ENCODE measurements at regions not wholly inside any gene's neighbourhood (a gene's known extent, or its start where the extent isn't known, plus 50 kb on each side); places are given as distances from the start of the nearest gene placed in this dataset.
"Not testable (repeated sequence)": the region's sequence is repeated elsewhere in the genome, so short reads cannot be mapped to it uniquely, and the experiment has no call there.

DNA sequence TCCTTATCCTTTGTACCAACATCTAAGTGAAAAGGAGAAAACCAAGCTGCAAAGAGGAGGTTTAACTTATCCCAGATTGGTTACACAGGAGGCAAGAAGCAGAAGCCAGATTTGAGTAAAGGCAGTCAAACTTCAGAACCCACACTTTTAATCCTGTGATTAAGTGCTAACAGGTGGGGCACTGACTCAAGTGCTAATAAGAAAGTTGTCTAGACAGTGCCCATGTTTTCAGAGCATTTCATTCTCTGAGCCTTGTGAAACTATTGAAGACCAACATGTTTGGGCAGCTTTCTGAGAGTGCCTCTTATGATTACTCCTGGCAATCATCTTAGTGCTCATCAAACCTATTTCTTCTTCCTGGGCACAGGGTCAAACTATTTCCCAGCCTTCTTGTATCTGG, 380.8 kb downstream of the KCNRG start:
- DNase-seq, result no peak

DNA sequence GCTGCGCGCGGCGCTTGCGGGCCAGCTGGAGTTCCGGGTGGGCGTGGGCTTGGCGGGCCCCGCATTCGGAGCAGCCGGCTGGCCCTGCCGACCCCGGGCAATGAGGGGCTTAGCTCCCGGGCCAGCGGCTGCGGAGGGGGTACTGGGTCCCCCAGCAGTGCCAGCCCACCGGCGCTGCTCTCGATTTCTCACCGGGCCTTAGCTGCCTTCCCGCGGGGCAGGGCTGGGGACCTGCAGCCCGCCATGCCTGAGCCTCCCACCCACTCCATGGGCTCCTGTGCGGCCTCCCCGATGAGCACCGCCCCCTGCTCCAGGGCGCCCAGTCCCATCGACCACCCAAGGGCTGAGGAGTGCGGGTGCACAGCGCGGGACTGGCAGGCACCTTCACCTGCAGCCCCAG, 381.4 kb downstream of the KCNRG start:
- DNase-seq, result not testable (repeated sequence)

DNA sequence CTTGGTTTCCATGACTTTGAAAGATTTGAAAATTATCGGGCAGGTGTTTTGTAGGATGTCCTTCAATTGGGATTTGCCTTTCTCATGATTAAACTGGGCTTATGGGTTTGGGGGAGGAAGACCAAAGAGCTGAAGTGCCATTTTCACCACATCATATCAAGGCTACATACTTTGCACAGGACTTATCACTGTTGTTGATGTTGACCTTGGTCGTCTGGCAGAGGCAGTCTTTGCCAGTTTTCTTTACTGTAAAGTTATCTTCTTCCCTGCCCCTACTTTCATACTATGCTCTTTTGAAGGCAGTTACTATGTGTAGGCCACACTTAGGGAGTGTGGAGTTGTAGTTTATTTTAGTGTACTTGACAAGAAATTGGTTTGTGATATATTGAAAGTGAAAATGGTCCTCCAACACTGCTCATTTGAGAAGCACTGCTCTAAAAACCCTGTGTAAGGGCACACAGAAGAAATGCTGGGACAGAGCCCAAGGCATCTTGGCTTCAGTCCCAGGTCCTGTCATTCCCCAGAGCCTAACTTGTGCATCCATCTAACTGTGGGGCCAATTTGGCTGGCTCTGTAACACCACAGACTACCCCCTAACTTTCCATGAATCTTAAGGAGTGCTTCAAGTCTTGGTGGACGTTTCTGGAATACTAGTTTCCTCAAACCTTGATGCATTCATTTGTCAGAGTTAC, 384.9 kb downstream of the KCNRG start:
- DNase-seq, result no peak

DNA sequence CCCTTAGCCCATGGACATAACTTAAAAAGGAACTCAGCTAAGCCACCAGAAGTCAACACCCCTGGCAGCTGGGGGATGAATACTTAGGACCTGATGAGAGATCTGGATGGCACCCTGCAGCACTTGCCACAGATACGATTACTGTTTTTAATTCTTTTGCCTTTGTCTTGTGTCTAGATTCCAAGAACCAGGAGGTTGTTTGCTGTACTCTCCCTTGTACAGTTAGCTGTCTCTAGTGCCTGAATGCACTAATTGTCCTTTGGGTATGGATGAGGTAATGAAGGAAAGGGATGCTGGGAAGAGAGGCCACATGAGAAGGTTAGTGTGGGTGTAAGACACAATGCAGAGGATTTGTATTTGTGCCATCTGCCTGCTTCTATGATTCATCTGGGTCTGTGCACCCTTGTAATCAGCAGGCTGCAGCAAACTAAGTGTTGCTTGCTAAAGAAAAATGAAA, 385.8 kb downstream of the KCNRG start:
- no peak for DNase-seq

DNA sequence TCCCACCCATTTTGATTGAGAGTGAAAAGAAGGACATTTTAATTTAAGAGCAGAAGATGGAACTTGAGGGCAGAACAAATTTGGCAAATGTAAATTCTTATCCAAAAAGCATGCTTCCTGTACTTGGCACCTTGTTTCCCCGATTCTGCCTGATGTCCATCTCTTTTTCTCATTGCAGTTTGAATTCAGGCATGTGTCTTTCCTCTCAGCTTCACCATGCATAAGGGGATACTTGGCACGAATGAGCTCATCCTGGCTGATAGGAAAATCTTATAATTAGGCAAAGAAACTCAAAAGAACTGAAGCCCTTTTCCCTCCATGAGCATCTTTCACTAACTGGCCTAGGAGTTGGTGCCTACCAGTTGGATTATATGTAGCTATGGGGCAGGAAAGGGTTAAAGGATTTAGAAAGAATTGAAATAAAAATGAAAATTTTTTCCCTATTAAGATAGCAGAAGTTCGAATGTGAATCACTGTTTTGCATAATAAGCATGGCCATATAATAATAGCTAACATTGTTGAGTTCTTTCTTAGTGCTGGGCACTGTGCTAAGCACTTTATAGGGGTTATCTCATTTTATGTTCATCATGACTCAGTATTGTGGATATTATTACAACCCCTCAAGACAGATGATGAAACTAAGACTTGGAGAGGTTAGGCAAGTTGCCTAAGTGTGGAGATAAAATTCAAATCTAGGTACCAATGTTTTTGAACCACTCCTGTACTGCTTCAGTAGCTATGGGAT, 386.6 kb downstream of the KCNRG start:
- no peak for DNase-seq

DNA sequence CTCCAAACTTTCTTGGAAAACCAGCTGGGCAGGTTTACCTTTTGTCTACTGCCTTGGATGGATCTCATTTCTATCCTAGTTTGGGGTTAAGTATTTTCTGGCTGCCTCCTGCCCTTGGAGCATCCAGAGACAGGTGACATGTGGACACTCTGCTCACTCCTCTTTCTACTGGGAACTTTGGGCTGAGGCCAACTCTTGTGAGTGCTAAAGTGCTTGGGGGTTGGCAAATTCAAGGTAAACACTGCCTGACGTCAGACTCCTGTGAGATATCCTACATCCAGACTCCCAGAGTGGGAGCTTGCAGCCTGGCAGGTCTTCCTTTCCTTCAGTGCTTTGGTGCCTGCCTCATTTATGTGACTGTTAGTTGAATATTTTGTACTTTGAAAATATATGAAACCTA, 388.1 kb downstream of the KCNRG start:
- DNase-seq, result no peak

DNA sequence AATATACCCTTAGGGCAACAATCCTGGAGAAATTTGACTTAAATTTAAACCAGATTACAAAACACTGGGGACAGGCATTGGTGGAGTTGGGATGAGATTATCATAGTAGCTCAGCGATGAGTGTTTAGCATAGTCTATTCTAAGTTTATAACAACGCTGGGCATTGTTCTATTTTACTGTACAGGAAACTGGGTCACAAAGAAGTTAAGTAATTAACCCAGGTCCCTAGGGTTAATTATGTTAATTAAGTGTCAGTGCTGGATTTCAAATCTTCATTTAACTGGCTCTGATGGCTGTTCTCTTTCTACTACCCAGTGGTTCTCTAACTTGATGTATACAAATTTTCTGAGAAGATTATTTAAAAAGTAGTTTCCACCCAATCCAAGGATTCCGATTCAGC, 388.9 kb downstream of the KCNRG start:
- DNase-seq, result no peak

DNA sequence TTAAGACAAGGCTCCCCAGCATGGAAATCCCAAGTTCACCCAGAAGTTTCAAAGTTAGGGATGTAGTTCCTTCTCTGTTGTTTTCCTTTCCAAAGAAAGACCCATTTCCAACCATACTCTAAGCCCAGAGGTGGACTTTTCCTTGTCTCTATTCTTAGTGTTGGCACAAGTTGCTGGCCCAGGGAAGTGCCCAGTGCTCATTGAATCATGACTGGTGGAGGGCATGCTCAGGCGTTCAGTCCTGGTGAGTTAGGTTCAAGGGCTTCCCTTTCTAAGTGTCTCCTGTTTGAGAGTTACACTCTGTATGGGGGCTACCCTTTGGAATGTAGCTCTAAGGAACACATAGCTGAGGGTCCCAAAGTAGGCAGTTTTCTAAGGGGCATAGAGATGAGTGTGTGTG, 389.5 kb downstream of the KCNRG start:
- no peak for DNase-seq

DNA sequence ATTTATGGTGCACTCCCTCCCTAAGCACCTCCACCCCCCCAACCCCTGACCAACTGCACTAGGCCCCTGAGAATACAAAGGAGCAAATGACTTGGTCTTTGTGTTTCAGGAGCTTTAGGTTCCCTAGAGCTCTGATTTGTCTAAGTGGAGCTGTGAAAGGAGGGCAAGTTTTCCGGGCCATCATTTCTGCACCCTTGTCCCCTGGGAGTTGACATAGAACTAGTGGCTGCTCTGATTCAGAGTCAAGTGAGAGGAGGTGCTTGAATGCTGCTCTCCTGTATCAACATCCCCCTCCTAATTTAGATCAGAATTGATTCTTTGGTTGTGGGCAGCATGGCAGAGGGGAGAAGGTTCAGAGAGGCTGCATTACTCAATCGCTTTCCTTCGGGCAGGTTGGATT, 391.6 kb downstream of the KCNRG start:
- DNase-seq, result no peak

DNA sequence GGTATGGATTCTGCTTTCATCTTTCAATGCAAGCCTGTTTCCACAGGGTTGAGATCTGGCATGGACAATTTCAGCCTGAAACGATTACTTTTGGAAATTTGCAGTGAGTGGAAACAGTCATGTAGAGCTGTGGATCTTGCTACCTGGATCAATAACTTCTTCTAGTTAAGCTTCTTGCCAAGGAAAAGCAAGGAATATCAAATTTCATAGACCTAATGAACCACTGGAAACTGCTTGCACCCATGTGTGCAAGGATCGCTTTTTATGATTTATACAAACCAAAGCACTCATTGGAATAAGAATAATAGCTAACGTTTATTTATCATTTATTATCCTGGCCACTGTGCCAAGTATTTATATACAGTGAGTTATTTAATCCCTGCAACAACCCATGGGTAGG, 392.8 kb downstream of the KCNRG start:
- DNase-seq, result no peak

DNA sequence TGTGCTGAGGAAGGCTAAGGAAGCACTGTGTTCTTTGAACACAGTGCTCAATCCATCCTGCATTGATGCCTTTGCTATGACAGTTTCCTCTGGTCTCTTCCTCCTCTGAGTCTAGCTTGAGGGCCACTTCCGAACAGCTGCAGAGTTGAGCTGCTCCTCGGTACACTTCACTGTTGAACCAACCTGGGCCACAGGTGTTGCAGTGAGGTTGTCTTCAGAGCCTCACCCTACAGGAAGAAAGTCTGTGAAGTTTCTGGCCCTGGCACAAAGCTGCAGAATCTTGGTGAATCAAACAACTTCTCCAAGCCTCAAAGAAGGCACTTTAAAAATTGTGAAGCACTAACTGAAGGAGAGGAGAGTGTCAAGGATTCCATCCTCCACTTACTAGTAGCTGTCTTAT, 394.0 kb downstream of the KCNRG start:
- DNase-seq, result no peak

DNA sequence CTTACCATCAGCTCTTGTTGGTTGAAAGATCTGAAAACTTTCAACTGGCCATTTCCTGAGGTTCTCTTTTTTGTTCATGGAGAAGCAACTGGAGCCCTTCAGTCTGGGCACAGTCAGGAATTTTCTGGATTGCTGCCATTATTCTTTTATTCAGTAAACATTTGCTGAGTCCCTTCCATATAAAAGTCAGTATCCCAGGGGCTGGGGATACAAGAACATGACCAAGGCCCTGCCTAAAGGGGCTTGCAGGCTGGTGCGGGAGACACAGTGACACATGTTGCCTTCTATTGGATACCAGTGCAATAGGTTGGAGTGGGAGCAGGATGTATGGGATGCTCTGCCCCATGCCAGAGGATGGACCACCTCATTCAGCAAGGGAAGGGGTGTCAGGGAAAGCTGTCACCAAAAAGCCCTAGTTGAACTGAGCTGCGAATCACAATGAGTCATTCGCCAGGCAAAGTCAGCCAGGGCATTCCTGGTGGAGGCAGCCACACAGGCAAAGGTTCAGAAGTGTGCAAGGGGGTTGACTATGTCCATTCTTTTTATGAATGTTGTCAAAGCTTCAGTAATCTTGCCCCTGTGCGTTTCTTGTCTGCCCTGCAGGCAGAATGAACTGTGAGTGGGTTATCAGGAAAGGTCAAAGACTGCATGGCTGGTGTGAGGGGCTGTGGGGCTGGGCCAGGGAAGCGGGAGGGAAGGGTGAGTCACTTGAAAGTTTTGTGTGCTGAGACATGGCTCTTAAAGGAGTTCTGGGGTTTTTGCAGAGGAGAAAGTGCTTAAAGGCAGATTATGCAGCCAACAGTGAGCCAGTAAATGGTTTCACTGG, 395.9 kb downstream of the KCNRG start:
- DNase-seq, result no peak

DNA sequence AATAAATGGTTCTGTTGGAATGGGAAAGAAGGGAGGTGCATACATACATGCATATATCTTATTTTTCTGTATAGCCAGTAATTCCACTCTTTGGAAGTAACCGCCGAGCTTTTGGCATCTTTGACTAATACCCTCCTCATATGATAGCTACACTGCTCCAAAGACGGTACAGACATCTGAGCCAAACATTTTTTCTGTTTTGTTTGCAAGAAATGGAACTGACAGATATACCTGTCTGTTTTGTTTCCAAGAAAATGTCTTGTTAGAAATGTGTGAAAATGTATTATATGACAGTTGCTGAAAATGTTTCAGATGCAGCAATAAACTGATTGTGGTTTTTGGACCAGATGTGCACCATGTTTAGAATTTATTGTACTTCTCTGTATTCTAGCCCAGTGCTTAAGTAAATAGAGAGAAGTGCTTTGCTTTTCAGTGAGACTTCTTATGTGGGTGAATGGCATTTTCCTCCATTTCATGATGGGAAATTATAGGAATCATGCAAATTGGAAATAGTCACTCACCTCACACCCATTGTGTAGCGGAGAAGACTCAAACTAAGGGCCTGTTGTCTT, 396.9 kb downstream of the KCNRG start:
- DNase-seq, result no peak

DNA sequence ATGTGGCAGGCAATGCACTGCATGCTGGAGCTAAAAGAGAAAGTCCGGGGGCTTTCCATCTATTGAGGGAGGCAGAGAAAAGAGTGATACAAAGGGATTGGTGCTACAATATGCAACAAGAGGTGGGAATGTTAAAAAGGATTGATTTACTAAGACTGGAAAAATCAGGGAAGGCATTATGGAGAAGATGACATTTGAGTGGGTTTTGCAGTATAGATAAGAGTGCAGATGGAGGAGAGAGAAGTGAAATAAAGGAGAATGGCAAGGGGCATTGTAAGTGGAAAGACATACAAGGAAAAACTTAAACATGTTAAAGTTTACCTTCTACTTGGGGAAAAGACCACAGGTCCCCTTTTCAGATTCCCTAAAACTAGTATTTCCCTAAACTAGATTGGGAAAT, 399.4 kb downstream of the KCNRG start:
- DNase-seq, result no peak

DNA sequence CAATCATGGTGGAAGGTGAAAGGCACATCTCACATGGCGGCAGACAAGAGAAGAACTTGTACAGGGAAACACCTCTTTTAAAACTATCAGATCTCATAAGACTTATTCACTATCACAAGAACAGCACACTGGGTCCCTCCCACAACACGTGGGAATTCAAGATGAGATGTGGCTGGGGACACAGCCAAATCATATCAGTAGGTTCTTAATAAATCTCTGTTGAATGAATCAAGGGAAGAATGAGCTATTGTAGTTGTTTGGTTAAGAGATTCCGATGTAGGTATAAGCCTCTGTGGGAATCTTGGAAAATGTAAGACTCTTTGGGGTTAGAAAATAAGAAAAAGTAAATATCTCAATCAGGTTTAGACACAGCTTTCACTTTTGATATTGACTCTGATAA, 400.2 kb downstream of the KCNRG start:
- no peak for DNase-seq

DNA sequence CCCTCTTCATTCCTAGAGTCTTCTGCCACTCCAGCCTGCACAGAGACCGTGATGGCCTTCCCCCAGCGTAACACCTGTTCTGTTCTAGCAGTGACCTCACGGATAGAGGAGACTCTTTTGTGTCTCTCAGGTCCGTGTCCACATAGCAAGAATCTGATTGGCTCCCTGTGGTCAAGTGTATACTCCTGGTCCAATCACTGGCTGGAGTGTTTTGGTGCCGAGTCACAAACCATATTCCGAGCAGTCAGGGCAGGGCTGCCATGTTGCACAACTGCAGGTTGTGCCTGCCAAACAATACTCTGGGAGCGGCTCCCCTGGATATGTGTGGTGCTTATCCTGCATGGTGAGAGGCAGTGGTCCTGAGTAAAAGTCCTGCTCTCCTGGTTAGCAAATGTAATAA, 402.4 kb downstream of the KCNRG start:
- no peak for DNase-seq

DNA sequence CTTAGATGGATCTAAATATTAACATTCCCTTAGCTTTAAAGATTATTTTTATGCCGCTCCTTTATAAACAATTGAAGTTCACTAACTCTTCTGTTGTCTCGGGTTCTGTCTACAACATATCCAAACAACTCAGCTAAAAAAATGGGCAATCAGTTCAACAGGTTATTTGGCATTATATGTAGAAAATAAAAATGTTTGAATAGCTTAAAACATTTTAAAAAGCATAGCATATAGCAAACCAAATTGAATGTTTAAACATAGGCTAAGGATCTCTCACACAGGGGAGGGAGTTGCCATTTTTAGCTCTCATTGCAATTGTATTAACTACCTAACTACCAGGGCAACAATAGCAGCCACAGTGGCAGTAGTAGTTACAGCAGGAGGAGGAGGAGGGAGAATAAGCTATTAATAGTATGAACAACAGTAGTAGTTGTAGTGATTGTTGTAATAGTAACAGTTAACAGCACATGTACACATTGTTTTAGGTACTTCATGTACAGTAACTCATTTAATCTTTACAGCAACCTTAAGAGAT, 404.2 kb downstream of the KCNRG start:
- DNase-seq, result no peak

DNA sequence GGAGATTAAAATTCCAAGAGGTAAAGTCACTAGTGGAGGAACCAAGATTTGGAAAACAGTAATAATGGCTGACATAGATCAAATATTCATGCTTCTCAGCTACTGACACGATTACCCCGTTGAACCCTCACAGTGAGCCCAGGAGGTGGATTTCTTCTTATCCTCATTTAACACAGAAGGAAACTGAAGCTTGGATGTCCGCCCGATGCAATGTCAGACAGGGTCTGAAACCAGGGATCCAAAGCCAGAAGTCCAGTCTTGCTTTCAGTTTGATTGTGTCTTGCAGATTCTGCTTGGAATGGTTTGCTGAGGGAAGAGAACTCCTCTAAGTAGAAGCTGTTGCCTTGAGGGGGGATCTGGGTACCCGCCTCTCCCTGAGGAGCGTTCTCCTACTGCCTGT, 404.7 kb downstream of the KCNRG start:
- DNase-seq, result no peak

DNA sequence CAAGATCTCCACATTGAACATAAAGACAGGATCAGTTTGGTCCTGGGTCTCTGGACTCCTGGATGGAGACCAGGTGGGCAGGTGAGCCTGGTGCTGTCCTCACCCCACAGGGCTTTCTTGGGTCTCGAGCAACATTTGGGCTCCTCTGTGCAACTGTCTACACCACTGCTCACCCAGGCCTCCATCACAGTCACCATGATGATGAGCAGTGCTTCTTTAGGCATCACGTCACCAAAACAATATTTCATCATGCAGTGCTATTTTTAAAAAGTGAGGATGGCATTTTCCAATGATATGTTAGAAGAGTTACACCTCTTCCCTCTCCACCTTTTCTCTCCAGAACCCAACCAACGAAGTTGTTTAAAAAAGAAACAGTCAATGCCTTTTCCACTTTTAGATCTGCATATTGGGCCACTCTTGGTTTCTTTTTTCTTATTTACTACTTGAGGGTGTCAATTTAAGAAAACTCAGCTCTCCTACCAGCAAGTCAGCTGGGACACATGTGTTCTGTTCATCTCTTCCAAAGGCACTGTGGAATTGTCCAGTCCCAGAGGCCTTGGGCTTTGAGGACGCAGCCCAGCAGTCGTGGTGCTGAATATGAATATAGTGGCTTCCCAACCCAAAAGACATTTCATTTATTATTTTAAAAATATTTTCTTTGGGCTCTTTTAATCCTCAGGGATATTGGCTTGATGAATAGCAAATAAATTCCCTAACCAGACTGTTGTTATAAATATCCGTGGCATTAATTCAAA, 405.7 kb downstream of the KCNRG start:
- no peak for DNase-seq

DNA sequence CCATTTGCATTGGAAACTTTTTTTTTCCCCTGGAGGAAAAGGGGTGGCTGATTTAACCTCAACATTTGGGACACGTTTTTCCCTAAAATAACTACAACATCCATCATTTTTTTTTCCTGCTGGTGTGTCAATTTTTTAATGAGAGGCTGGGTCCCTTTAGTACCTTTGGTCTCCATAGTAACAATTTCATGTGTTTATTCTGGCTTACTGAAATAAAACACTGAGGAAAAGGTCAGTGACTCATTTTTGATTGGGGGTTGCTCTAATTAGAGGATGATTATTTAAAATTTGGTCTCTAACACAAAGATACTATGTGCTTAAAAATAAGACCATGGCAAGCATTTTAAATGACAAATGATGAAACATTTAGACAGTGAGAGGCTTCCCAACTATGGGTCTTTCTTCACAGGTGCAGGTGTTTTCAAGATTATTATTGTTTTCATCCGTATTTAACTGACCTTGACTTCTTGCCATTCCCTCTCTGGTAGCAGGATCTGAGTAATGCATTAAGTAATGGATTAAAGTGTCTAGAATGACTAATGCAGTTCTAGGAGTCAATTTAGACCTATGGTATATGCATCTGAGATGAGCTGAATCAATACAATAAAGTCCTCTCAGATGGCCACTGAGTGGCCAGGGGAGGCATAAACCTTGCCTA, 406.4 kb downstream of the KCNRG start:
- DNase-seq, result no peak

DNA sequence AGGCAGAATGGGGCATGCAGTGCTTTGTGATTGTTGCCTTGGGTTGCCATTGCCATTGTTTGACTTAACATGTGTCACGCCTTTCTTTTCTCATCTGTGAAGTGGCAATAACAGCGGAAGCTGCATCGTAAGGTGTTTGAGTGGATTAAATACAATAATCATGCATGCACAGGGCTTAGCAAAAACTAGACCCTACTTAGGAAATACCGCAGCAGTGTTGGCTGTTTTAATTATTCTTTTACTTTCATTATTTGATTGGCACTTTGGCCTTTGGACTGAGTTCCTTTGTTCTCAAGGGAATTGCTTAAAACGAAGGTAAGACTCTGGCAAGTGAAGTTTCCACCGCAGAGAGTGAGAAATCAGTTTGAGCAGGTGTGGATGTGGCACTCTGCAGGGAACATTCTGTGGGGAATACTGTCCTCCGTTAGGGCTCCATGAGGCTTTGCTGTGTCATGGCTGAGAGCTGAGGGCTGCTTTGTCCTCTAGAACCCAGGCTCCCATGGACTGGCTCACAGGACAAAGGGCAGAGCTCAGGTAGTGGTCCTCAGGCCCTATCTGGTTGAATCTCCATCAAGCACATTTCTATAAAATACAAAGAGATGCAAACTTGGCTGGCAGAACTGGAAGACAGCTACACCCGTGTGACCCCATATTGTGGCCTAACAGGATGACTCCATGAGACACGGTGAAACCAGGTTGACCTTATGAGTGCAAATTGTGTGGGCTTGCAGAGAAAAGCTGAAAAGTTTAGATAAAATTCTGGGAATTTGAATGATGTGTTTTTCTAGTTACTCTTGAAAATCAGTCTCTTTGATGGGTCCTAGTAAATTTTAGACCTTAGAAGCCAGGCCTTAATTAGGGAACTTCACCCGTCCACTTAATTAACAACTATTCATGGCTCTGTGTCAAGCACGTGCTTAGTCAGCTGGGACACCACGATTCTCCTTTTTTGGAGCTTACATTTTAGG, 407.2 kb downstream of the KCNRG start:
- no peak for DNase-seq
